ENCODE measurements at regions not wholly inside any gene's neighbourhood (a gene's known extent, or its start where the extent isn't known, plus 50 kb on each side); places are given as distances from the start of the nearest gene placed in this dataset.

- no peak for TF ChIP-seq FOXA1 (IDR thresholded peaks at IDR 0.05)
- no peak for TF ChIP-seq FOXM1 (IDR thresholded peaks at IDR 0.05; ENCODE audit: borderline replicate concordance)
- TF ChIP-seq ARNT (IDR thresholded peaks at IDR 0.05) = no peak
- TF ChIP-seq PKNOX1 (IDR thresholded peaks at IDR 0.05) = no peak
- no peak for TF ChIP-seq BHLHE40 (IDR thresholded peaks at IDR 0.05; ENCODE audit: borderline replicate concordance)
- TF ChIP-seq TARDBP (IDR thresholded peaks at IDR 0.05) = no peak
- TF ChIP-seq SP1 (IDR thresholded peaks at IDR 0.05) = no peak
- TF ChIP-seq ZNF384 (IDR thresholded peaks at IDR 0.05) = no peak
- no peak for TF ChIP-seq FOXK2 (IDR thresholded peaks at IDR 0.05)
- TF ChIP-seq SUZ12 (IDR thresholded peaks at IDR 0.05) = no peak
- TF ChIP-seq L3MBTL2 (conservative IDR thresholded peaks at IDR 0.05) = no peak
- TF ChIP-seq NFRKB (IDR thresholded peaks at IDR 0.05) = no peak
- no peak for TF ChIP-seq HDGF (IDR thresholded peaks at IDR 0.05; ENCODE audit: borderline replicate concordance)
- TF ChIP-seq ELF4 (IDR thresholded peaks at IDR 0.05) = no peak
Measured at GRCh38 chr1:213783893-213784292, 203.9 kb upstream of the PROX1 start.
